ENCODE measurements at regions not wholly inside any gene's neighbourhood (a gene's known extent, or its start where the extent isn't known, plus 50 kb on each side); places are given as distances from the start of the nearest gene placed in this dataset.

GRCh38 chr7:145520284-145520683, 596.3 kb upstream of the CNTNAP2 start:
- TF ChIP-seq, protein P1, sequence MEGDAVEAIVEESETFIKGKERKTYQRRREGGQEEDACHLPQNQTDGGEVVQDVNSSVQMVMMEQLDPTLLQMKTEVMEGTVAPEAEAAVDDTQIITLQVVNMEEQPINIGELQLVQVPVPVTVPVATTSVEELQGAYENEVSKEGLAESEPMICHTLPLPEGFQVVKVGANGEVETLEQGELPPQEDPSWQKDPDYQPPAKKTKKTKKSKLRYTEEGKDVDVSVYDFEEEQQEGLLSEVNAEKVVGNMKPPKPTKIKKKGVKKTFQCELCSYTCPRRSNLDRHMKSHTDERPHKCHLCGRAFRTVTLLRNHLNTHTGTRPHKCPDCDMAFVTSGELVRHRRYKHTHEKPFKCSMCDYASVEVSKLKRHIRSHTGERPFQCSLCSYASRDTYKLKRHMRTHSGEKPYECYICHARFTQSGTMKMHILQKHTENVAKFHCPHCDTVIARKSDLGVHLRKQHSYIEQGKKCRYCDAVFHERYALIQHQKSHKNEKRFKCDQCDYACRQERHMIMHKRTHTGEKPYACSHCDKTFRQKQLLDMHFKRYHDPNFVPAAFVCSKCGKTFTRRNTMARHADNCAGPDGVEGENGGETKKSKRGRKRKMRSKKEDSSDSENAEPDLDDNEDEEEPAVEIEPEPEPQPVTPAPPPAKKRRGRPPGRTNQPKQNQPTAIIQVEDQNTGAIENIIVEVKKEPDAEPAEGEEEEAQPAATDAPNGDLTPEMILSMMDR (conservative IDR thresholded peaks at IDR 0.05 in 1 of 2, IDR thresholded peaks at IDR 0.05 in 1 of 2; ENCODE audit: extremely low read depth in 1 of 2, insufficient read depth in 1 of 2, low read depth in 1 of 2, low read length in 2 of 2) = no peak
- no peak for TF ChIP-seq EZH2 (IDR thresholded peaks at IDR 0.05; ENCODE audit: borderline replicate concordance, low read length)
